ENCODE measurements at regions not wholly inside any gene's neighbourhood (a gene's known extent, or its start where the extent isn't known, plus 50 kb on each side); places are given as distances from the start of the nearest gene placed in this dataset.

DNA sequence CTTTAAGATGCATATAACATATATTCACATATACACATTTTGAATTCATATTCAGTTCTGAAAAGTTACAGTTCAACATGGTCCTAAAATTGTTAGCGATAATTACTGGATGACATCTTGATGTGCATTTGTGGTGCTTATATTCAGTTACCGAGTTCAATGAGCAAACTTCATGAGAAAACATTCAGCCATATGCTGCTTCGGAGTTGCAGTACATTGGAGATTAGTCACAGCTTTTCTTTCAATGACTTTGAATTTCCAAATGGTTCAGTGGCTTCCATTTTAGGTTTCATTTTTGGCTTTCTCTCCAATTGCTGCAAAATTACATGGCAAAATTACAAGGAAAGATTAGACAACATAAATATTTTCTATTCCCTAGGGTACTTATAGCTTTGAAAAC lies 198.3 kb upstream of the CNTN3 start:
- no CpG with 5 or more reads among the region's 3 CpGs for whole genome bisulfite sequencing (ENCODE audit: extremely low coverage, insufficient coverage, insufficient read length)
- Histone ChIP-seq H3K79me1 (ENCODE audit: low read length) (no peaks in the 10 kb centered on the region), H3K9me3 (ENCODE audit: insufficient read depth, low read depth, low read length) (no peaks in the 10 kb centered on the region), H3K23ac (ENCODE audit: low read length) (no peak overlapping the region), H3K27ac (ENCODE audit: low read depth, low read length) (no peak overlapping the region), H3K79me2 (ENCODE audit: control insufficient read depth, insufficient read depth, low read length, poor library complexity) (no peaks in the 10 kb centered on the region), H4K12ac (ENCODE audit: low read depth, low read length) (no peak overlapping the region), H3K4me1 (ENCODE audit: control insufficient read depth in 1 of 2, insufficient read depth in 2 of 2, low read length in 2 of 2) (no peaks in the 10 kb centered on the region), H2BK5ac (ENCODE audit: low read depth, low read length, poor library complexity) (no peak overlapping the region), H3K18ac (ENCODE audit: low read length) (no peak overlapping the region), H4K91ac (ENCODE audit: low read depth, low read length) (no peak overlapping the region), H3K14ac (ENCODE audit: low read length) (no peak overlapping the region), H3K36me3 (ENCODE audit: control insufficient read depth in 1 of 2, insufficient read depth in 2 of 2, low read length in 2 of 2) (no peaks in the 10 kb centered on the region), H3K4me2 (ENCODE audit: low read length) (no peak overlapping the region), H2AFZ (ENCODE audit: insufficient read depth, low read length, poor library complexity) (no peak overlapping the region), H3K9ac (ENCODE audit: low read length) (no peak overlapping the region), H3K4ac (ENCODE audit: low read depth, low read length) (no peak overlapping the region), H2AK5ac (ENCODE audit: low read length) (no peak overlapping the region), H2BK120ac (ENCODE audit: insufficient read depth, low read length, poor library complexity) (no peak overlapping the region), H3K4me3 (ENCODE audit: low read depth, low read length) (no peak overlapping the region), H4K8ac (ENCODE audit: low read depth, low read length) (no peak overlapping the region), H2BK12ac (ENCODE audit: low read length) (no peak overlapping the region), H3K27me3 (ENCODE audit: insufficient read depth, low read length) (no peaks in the 10 kb centered on the region)
- DNase-seq, result no peak

DNA sequence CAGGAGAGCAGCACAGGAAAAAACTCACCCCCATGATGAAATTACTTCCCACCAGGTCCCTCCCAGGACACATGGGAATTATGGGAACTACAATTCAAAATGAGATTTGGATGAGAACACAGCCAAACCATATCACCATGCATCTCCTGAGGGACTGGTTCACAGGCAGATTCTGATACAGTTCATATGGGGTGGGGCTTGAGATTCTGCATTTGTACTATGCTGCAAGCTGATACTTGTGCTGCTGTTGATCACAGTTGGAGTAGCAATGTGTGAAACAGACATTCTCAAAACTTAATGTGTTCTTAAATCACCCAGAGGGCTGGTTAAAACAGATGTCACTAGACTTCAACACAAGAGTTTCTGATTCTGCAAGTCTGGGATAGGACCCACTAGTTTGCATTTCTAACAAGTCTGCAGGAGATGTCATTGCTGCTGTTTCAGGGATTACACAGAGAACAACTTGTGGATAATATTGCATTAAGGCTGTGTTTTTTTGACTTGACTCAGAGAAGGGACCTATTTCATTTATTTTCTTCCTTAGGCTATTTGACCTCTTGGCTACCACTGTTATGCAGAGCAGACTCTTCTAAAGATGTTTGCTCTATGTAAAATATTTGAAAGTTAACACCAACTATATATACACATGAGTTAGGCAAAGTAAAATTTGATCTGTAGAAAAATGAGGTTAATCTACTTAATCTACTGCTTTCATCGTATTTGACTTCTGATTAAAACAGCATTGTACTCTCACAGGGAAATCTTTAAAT lies 194.2 kb upstream of the CNTN3 start:
- Histone ChIP-seq H3K18ac (ENCODE audit: low read length) (no peak overlapping the region), H4K91ac (ENCODE audit: low read depth, low read length) (no peak overlapping the region), H3K36me3 (ENCODE audit: control insufficient read depth in 1 of 2, insufficient read depth in 2 of 2, low read length in 2 of 2) (no peaks in the 10 kb centered on the region), H3K4me1 (ENCODE audit: control insufficient read depth in 1 of 2, insufficient read depth in 2 of 2, low read length in 2 of 2) (no peaks in the 10 kb centered on the region), H2BK5ac (ENCODE audit: low read depth, low read length, poor library complexity) (no peak overlapping the region), H3K4me3 (ENCODE audit: low read depth, low read length) (no peak overlapping the region), H3K79me2 (ENCODE audit: control insufficient read depth, insufficient read depth, low read length, poor library complexity) (no peaks in the 10 kb centered on the region), H3K9me3 (ENCODE audit: insufficient read depth, low read depth, low read length) (no peaks in the 10 kb centered on the region), H3K14ac (ENCODE audit: low read length) (no peak overlapping the region), H3K23ac (ENCODE audit: low read length) (no peak overlapping the region), H3K4ac (ENCODE audit: low read depth, low read length) (no peak overlapping the region), H3K9ac (ENCODE audit: low read length) (no peak overlapping the region), H2AK5ac (ENCODE audit: low read length) (no peak overlapping the region), H4K12ac (ENCODE audit: low read depth, low read length) (no peak overlapping the region), H3K79me1 (ENCODE audit: low read length) (no peaks in the 10 kb centered on the region), H2BK120ac (ENCODE audit: insufficient read depth, low read length, poor library complexity) (no peak overlapping the region), H3K4me2 (ENCODE audit: low read length) (no peak overlapping the region), H2BK12ac (ENCODE audit: low read length) (no peak overlapping the region), H3K27me3 (ENCODE audit: insufficient read depth, low read length) (no peaks in the 10 kb centered on the region), H2AFZ (ENCODE audit: insufficient read depth, low read length, poor library complexity) (no peak overlapping the region), H4K8ac (ENCODE audit: low read depth, low read length) (no peak overlapping the region), H3K27ac (ENCODE audit: low read depth, low read length) (no peak overlapping the region)
- peak in 1 of 2 donors; percentile 60 for DNase-seq
- no CpG with 5 or more reads among the region's 1 CpG for WGBS (ENCODE audit: extremely low coverage, insufficient coverage, insufficient read length)

- Histone ChIP-seq H2BK12ac (ENCODE audit: low read length) (no peak overlapping the region), H3K9ac (ENCODE audit: low read length) (no peak overlapping the region), H2AFZ (ENCODE audit: insufficient read depth, low read length, poor library complexity) (no peak overlapping the region), H3K4me3 (ENCODE audit: low read depth, low read length) (no peak overlapping the region), H3K79me1 (ENCODE audit: low read length) (no peaks in the 10 kb centered on the region), H2AK5ac (ENCODE audit: low read length) (no peak overlapping the region), H3K27ac (ENCODE audit: low read depth, low read length) (no peak overlapping the region), H3K18ac (ENCODE audit: low read length) (no peak overlapping the region), H3K27me3 (ENCODE audit: insufficient read depth, low read length) (no peaks in the 10 kb centered on the region), H2BK120ac (ENCODE audit: insufficient read depth, low read length, poor library complexity) (no peak overlapping the region), H3K79me2 (ENCODE audit: control insufficient read depth, insufficient read depth, low read length, poor library complexity) (no peaks in the 10 kb centered on the region), H3K14ac (ENCODE audit: low read length) (no peak overlapping the region), H3K4ac (ENCODE audit: low read depth, low read length) (no peak overlapping the region), H3K4me1 (ENCODE audit: control insufficient read depth in 1 of 2, insufficient read depth in 2 of 2, low read length in 2 of 2) (no peaks in the 10 kb centered on the region), H3K4me2 (ENCODE audit: low read length) (no peak overlapping the region), H3K23ac (ENCODE audit: low read length) (no peak overlapping the region), H2BK5ac (ENCODE audit: low read depth, low read length, poor library complexity) (no peak overlapping the region), H3K9me3 (ENCODE audit: insufficient read depth, low read depth, low read length) (no peaks in the 10 kb centered on the region), H3K36me3 (ENCODE audit: control insufficient read depth in 1 of 2, insufficient read depth in 2 of 2, low read length in 2 of 2) (no peaks in the 10 kb centered on the region), H4K91ac (ENCODE audit: low read depth, low read length) (no peak overlapping the region), H4K8ac (ENCODE audit: low read depth, low read length) (no peak overlapping the region), H4K12ac (ENCODE audit: low read depth, low read length) (no peak overlapping the region)
- no peak for DNase-seq
- WGBS (ENCODE audit: extremely low coverage, insufficient coverage, insufficient read length), result no CpG with 5 or more reads among the region's 2 CpGs
Measured at GRCh38 chr3:74801924-74802323, 187.5 kb upstream of the CNTN3 start.

- Histone ChIP-seq H3K4ac (ENCODE audit: low read depth, low read length) (no peak overlapping the region), H4K12ac (ENCODE audit: low read depth, low read length) (no peak overlapping the region), H2AK5ac (ENCODE audit: low read length) (no peak overlapping the region), H3K9me3 (ENCODE audit: insufficient read depth, low read depth, low read length) (peaks cover 1% of the 10 kb centered on the region), H2AFZ (ENCODE audit: insufficient read depth, low read length, poor library complexity) (no peak overlapping the region), H3K18ac (ENCODE audit: low read length) (no peak overlapping the region), H3K14ac (ENCODE audit: low read length) (no peak overlapping the region), H2BK120ac (ENCODE audit: insufficient read depth, low read length, poor library complexity) (no peak overlapping the region), H3K27ac (ENCODE audit: low read depth, low read length) (no peak overlapping the region), H3K4me2 (ENCODE audit: low read length) (no peak overlapping the region), H3K79me1 (ENCODE audit: low read length) (no peaks in the 10 kb centered on the region), H4K91ac (ENCODE audit: low read depth, low read length) (no peak overlapping the region), H3K23ac (ENCODE audit: low read length) (no peak overlapping the region), H3K27me3 (ENCODE audit: insufficient read depth, low read length) (no peaks in the 10 kb centered on the region), H3K36me3 (ENCODE audit: control insufficient read depth in 1 of 2, insufficient read depth in 2 of 2, low read length in 2 of 2) (no peaks in the 10 kb centered on the region), H2BK12ac (ENCODE audit: low read length) (no peak overlapping the region), H3K4me3 (ENCODE audit: low read depth, low read length) (no peak overlapping the region), H3K4me1 (ENCODE audit: control insufficient read depth in 1 of 2, insufficient read depth in 2 of 2, low read length in 2 of 2) (no peaks in the 10 kb centered on the region), H3K9ac (ENCODE audit: low read length) (no peak overlapping the region), H3K79me2 (ENCODE audit: control insufficient read depth, insufficient read depth, low read length, poor library complexity) (no peaks in the 10 kb centered on the region), H4K8ac (ENCODE audit: low read depth, low read length) (no peak overlapping the region), H2BK5ac (ENCODE audit: low read depth, low read length, poor library complexity) (no peak overlapping the region)
- no CpG with 5 or more reads among the region's 3 CpGs for WGBS (ENCODE audit: extremely low coverage, insufficient coverage, insufficient read length)
- peak; percentile 68 to 93 for DNase-seq
Measured at GRCh38 chr3:74789111-74789510, 174.7 kb upstream of the CNTN3 start.
